Choroid plexus epithelial cell (primary cell): ENCODE measurements at regions not wholly inside any gene's neighbourhood (a gene's known extent, or its start where the extent isn't known, plus 50 kb on each side); places are given as distances from the start of the nearest gene placed in this dataset.

Experiments used
- DNase-seq: peaks from one replicate; pipeline ENCODE4 v3.0.0-alpha.2; 2010; ENCODE audit warnings: low read depth
- H3K4me3 ChIP-seq: 2 replicates; pipeline ENCODE4 v1.5.1; 2011; ENCODE audit warnings: low read depth, mild to moderate bottlenecking, control low read depth, low read length, moderate library complexity
- TF ChIP-seq, protein P1 (sequence below): conservative IDR thresholded peaks from 2 replicates; pipeline ENCODE4 v1.5.1; 2011; ENCODE audit warnings: low read depth, mild to moderate bottlenecking, control low read depth, inconsistent platforms, low read length, moderate library complexity

DNA sequence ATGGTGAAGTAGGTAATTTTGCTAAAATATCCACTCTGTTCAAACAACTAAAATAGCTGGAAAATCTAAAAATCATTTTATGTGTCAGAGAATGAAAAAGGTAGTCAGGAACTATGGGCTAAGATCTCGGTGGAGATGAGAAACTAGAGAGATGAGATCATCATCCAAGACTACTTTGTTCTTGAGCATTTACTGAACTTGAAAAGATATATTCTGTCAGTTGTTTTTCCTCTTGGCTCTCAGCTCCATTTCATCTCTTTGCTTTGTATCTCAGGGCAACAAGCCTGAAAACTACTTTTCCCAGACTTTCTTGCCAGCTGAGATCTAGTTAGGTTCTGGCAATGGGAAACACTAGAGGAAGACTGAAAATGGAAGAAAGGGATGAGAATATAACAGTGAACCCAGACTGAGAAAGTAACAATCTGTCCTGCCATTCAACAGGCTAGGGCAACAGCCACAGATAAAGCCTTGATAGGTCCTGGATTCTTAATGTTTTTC lies 346.2 kb upstream of the MEX3C start:
- no peak overlapping the region for H3K4me3 ChIP-seq
- TF ChIP-seq, protein P1, sequence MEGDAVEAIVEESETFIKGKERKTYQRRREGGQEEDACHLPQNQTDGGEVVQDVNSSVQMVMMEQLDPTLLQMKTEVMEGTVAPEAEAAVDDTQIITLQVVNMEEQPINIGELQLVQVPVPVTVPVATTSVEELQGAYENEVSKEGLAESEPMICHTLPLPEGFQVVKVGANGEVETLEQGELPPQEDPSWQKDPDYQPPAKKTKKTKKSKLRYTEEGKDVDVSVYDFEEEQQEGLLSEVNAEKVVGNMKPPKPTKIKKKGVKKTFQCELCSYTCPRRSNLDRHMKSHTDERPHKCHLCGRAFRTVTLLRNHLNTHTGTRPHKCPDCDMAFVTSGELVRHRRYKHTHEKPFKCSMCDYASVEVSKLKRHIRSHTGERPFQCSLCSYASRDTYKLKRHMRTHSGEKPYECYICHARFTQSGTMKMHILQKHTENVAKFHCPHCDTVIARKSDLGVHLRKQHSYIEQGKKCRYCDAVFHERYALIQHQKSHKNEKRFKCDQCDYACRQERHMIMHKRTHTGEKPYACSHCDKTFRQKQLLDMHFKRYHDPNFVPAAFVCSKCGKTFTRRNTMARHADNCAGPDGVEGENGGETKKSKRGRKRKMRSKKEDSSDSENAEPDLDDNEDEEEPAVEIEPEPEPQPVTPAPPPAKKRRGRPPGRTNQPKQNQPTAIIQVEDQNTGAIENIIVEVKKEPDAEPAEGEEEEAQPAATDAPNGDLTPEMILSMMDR: no peak
- no peak for DNase-seq

DNA sequence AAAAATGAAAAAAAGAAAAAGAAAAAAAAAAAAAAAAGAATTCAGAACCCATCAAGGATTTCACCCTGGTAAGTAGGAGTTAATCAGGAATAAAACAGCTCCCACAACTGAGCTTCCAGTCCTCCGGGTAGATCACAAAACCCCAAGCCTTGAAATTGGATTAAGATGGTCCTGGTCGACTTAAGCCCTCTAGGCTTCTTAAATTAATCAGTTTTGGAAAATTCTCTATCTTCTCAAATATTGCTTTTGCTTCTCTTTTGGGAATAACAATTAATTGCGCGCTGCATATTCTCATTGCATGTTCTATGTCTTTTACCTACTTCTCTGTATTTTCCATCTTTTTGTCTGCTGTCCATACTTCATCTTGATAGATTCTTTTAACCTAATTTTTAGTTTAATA lies 348.0 kb upstream of the MEX3C start:
- no peak for DNase-seq
- no peak overlapping the region for H3K4me3 ChIP-seq
- TF ChIP-seq, protein P1: no peak

DNA sequence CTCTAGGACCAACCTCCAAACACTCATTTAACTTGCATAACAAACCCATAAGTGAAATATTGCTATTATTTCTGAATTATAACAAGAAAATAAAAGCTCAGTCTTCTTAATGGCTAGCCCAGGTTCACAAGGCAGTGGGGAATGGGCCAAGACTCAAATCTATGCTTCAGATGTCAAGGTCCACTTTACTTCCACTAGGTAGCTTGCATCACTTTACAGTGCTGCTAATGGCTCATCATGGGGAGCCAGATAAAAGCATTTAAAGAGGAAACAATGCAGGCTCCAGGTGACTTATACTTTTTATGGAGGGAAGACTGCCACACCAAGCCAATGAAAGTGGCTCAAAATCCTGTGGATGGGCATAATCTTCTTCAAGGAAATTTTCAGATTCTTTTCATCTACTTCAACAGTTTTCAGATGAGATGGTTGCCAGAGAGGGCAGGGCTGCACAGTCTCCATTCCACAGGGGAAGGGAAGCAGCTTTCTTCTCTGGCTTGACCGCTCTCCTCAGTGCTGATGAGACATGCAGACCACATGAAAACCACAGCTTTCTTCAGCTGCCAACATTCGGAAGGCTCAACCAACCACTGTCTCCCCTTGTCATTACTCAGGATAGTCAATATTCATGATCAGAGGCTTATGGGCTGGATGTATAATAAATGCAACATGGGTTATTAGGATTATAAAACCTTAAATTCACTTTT lies 361.9 kb upstream of the MEX3C start:
- DNase-seq: no peak
- no peak overlapping the region for H3K4me3 ChIP-seq
- TF ChIP-seq, protein P1: no peak

DNA sequence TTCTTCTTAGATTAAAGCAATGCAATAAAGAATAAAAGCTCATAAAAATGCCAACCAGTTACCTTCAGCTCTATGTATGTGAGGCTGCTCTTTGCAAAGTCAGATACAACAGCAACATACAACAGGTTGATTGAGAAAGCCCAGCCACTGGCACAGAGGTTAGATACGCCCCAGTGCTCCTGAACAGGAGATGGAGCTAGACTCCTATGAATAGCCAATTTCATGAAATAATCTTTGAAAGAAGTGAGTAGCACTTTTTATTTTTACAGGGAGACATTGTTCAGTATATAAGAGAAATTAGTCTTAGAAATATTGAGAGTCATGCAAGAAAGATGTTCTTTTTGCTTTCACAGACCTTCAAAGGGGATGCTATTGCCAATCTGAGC lies 362.4 kb upstream of the MEX3C start:
- no peak overlapping the region for H3K4me3 ChIP-seq
- DNase-seq: no peak
- TF ChIP-seq, protein P1: no peak

DNA sequence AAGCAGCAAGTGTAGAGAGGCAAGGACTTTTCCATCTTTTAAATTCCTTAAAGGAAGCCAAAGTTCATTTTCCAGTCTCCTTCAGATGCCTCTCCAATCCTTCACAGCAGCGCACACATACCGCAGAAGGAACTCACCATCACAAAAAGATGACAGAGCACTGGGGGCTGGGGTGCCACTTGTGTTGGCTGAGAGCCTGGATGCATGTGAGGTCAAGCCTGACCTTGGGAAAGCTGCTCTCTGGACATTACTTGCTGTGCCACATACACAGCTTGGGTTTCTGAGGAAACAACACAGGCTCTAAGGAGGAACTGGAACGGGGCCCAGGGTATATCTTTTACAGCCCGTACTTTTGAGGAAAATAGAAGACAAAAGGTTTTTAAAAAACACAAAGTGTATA lies 364.3 kb upstream of the MEX3C start:
- DNase-seq: no peak
- H3K4me3 ChIP-seq: no peak overlapping the region
- TF ChIP-seq, protein P1: no peak

DNA sequence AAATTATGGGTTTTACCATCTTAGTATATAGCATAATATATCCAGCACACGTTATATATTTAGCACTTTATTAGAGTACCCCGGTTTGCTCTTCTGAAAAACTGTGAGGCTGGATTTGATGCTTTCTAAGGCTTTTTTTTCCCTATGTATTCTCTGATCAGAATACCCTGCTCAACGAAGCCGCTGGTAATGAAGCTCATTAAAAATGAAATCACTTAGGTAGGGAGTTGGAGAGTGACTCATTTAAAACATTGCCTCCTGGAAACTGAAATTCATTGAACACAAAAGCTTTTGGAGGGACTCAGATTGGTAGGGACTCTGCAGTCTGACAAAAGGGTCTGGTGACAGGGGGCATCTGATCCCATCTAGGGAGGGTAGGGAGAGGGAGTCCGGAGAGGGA lies 365.4 kb upstream of the MEX3C start:
- no peak overlapping the region for H3K4me3 ChIP-seq
- TF ChIP-seq, protein P1: no peak
- DNase-seq: no peak

DNA sequence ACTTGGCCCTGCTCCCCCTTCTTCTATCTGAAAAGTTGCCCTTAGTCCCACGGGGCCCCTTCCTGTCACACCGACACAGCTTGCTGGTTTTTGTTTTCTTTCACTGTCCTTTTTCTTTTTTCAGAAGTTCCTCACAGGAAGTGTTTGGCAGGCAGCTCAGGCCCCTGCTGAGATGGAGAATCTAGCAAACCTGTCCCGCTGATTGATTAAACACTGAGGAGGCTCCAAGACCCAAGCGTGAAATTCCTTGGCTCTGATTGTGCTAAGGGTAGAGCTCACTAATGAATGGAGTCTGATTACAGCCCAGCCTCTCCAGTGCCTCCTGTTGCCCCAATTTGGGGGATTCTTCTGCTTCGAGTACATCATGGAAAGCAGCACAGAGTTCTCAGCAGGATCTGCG lies 365.9 kb upstream of the MEX3C start:
- TF ChIP-seq, protein P1: no peak
- no peak for DNase-seq
- H3K4me3 ChIP-seq: no peak overlapping the region
